Activated CD4-positive, alpha-beta T cell treated with anti-CD3 and anti-CD28 coated beads, Interleukin-10, Interleukin-2, amounts not matched to agents 100 ng/mL and 50 ng/mL, durations not matched to agents 16 hours and 8 hours (primary cell): ENCODE measurements at regions not wholly inside any gene's neighbourhood (a gene's known extent, or its start where the extent isn't known, plus 50 kb on each side); places are given as distances from the start of the nearest gene placed in this dataset.

Source experiments
- DNase-seq: peaks from one replicate; pipeline ENCODE4 v3.0.0-alpha.2; 2020

DNA sequence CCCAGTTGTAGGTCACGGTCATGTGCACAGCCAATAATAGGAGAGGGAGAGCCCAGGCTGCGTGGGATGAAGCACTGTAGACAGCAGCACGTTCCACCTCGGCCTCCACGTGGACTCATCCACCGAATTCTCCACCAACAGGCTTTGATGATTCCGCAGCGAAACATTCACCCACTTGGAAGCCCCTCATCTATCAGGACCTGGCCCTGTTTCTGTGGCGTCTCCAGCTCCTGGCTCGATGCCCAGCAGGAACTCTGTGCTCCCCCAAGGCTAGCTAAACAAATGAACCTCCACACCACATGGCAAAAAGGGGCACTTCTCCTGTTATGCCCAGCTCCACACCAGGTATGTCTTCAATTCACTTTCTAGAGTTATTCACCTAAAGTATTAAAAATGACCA lies 237.9 kb upstream of the PDE10A start:
- no peak for DNase-seq

DNA sequence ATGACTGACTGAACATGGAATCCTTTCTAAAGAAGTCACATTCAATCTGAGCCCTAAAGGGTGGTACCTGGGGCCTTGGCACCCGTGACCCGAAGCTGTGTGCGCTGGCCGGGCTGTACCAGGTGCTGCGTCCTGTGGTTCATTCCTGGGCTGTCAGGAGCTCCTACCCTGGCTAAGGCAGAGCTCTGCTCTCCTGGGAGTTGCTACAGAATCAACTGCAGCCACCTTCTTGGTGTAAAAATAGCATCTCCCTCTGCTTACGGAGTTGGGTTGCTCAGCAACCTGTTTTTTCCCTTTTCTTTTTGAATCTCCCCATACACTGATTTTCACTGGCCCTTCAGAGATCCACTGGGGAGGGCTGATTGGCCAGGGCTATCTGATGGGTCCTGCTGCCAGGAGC lies 236.6 kb upstream of the PDE10A start:
- no peak for DNase-seq

DNA sequence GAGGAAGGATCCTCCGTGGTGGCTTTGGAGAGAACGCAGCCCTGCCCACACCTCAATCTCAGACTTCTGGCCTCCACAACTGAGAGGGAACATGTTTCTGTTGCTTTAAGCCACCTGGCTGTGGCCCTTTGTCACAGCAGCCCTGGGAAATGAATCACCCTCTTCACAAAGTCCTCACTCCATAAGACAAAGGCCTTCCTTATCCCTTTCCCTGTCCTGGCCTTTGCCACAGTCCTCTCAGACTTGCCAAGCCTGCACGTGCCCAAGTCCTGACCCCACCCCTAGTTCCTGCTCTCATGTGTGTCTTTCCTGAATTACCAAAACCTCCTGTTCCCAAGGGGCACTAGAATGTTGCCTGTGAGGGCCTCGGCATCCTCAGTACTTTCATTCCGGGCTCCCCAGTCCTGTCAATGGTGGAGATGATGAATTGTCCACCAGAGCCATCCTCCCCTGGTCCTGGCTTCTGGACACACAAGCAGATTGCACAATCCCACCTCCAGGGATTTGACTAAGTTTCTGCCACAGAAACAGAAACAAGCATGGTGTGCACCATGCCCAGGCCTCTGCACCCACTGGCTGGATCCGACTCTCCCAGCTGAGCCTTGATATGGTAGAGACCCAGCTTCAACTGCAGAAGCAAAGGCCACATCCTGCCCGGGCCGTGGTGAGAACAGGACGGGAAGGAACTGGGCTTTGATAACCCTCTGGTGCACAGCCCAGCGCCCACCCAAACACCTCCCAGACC lies 232.6 kb upstream of the PDE10A start:
- no peak for DNase-seq

DNA sequence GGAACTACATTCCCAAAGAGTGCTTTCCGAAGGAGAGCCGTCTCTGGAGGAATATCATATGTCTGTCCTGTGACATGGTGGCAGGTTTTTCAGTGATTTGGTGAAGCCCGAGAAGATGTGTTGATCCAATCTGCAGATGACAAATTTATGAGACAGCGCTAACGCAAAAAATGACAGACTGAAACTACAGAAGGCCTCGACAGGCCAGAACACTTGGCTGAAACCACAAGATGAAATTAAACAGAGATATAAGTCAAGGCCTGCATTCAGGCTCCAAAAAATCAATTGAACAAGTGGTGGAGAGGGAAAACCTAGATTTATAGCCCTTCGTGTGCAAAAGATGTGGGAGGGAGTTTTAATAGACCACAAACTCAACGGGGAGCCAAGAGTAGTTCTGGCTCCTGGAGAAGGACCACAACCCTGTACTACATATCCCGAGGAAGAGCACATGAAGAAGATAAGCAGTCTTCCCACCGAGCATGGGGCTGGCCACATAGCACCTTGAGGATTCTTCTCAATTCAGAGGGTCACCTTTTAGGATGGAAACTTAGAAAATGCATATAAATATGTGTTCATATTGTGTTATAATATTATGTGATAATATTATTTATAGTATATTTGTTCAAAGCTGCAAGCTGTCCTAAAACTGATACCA lies 231.3 kb upstream of the PDE10A start:
- DNase-seq, result no peak

DNA sequence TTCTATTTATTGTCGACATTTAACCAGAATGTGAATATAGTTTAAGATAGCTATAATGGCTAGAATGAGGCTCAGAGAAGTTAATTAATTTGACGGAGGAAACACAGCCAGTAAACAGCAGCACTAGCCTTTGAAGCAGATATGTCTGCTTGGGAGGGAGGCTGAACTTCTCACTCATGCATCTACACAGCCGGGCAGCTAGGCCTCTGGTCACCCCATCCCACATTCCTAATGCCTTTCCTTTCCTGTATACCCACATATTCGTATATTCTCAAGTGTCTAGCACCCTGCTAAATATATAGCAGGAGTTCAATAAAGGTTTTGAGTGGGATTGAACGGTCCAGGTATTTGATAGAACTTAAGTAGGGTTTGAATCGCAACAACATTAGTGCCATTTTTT lies 230.4 kb upstream of the PDE10A start:
- DNase-seq, result no peak

DNA sequence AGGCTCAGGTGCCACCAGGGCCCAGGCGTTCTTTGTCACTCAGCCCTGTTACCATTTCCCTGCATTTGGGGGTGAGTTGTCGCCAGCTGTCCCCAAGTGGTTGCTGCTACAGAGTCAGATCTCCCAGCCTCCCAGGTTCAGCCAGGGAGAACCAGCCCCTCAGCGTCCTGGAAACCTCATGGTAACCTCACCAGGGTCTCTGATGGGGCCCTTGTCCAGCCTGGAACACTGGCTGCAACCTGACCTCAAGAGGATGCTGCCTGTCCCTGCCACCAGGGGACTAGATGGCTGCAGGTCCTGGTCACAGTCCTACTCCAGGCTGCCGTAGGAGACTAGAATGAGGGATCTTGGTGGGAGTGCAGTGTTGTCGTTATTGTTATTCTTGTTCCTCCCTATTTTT lies 228.3 kb upstream of the PDE10A start:
- no peak for DNase-seq

DNA sequence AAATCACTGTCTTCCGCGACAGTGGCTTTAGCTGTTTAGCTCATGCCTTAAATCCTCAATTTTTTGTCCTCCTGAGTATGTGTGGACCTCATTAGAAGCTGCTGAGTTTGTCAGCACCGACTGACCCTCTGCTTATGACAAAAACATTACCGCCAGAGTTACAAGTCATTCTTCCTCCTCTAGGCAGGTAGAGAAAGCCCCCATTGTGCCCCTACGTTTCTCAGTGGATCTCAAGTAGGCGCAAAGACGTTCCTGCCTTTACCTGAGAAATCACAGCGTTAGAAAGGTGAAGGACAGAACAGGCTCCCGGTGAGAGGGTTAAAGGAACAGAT lies 227.3 kb upstream of the PDE10A start:
- no peak for DNase-seq

DNA sequence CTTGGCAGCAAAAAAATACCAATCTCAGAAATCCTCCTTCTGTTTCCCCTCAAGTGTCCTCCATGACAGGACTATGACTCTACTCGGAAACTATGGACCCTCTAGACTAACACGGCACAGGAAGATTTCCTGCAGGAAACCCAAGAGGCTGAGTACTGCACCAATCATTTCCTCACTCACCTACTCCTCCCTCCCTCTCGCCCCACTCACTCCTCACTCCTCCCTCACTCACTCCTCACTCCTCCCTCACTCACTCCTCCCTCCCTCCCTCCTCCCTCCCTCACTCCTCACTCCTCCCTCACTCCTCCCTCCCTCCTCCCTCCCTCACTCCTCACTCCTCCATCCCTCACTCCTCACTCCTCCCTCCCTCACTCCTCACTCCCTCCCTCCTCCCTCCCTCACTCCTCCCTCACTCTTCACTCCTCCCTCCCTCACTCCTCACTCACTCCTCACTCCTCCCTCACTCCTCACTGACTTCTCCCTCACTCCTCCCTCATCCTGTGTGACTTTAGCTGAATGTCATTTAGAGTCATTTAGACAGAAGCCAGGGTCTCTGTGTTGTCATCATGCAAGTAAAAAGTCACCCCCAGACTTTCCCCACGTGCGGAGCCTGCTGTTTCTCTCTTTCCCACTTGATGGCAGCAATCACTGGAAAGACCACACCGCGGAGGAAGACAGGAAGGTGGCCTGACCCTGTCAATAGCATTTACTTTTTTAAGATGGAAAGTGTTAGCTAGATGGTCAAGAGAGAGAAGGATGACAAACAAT lies 226.8 kb upstream of the PDE10A start:
- DNase-seq, result peak; percentile 8

DNA sequence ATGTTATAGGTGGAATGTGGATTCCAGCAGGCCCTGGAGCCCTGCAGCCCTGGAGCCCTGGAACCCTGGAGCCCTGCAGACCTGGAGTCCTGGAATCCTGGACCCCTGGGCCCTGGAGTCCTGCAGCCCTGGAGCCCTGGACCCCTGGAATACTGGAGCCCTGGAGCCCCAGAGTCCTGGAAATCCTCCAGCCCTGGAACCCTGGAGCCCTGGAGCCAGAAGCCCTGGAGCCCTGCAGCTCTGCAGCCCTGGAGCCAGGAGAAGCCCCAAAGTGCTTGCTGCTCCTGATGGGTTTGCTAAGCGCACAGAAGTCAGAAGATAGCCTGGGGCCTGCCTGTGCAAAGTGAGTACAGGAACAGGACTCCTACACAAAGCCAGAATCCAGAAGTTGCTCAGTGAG lies 223.1 kb upstream of the PDE10A start:
- no peak for DNase-seq

DNA sequence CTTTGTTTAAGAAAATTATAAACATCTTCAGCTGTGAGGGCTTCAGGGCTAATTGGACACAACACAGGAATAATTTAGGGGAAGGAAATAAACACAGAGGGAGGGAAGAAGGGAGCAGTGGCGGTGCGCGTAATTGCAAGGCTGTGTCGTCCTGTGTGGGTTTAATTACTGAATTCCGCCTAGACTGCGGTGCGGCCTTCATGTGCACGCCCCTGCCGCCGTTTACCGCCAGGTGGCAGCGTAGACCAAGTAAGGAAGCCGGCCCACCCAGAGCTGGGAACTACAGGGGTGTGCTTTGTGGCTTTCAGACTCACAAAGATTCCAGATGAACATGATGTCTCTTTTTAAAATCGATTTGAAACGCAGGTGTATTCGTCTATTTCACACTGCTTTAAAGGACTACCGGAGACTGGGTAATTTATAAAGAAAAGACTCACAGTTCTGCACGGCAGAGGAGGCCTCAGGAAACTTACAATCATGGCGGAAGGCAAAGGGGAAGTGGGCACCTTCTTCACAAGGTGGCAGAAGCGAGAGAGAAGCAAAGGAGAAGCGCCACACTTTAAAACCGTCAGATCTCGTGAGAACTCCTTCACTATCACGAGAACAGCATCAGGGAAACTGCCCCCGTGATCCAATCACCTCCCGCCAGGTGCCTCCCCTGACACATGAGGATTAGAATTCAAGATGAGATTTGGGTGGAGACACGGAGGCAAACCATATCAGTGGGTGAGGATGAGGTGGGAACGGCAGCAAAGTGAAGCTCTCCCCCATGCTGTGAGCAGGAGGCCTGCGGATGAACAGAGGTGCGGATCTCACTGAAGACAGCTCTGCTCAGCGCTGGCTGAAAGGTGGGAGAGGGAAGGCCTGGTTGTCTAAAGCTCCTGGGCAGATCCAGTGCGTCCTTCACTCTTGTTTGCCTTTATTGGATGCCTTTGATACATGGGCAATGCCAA lies 222.0 kb upstream of the PDE10A start:
- DNase-seq, result peak; percentile 72

DNA sequence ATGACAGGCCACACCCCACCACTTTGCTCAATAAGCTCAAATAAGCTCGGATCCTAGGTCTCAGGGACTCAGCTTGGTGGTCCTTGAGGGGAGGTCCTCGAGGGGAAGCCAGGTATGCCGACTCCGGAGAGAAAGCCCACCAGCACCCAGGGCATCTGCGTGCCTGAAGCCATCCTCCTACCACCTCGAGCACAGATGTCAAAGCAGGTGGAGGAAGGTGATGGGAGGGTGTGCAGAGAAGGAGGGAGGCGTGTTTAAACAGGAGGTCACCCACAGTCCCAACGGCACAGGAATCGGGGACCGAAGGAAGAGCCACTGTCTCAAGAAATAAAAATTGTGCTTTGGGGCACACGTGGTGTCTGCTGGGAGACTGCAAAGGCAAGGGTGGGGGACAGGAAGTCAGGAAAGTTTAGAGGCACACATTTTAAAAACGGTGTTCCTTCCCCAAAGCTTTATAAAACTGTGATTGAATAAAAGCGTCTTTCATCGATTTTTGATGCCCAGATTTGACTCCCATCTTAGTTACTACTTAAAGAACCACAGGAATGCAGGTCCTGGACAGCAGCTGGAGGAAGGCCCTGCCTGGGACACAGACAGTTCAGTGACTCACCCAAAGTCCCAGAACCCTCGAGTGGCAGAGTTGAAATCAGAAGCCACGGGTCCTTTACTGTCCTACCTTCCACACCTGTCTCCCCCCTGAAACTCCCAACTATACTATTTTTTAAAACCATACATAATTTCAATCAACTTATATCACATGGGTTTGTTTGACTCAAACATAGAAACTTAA lies 221.0 kb upstream of the PDE10A start:
- no peak for DNase-seq

DNA sequence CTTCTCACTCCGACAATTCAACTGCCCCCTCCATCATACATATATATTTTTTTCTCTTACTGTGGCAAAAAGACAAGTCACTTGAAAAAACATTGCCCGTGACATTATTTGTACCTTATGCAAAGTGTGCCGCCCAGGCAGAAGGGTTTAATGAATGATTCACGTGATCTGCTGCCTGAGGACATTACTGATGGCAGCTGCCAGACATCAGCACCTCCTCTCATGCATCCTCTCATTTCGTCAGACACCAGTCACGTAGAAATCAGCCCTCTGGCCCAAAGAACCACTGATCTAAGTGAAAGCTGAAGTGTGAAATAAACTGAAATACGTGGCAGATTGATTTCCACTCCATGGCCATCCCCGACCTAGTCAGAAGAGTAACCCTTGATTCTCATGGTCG lies 218.8 kb upstream of the PDE10A start:
- no peak for DNase-seq

DNA sequence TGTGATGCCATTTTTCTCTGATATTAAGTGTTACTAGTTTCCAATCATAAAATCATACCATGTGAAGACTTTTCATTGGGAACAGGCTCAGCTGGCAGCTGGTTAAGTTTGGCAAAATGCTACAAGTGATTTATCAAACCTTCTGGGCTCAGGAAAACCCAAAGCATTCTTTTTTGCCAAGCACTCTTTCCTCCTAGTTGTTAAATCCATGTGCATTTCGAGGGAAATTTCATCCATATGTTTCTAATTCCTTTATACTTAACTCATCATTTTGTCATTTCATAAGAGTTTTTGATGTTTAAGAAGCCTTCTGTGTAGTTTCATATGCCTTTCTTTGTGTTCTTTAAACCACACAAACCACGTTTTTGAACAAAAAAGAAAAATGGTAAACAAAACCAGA lies 217.6 kb upstream of the PDE10A start:
- DNase-seq, result no peak

DNA sequence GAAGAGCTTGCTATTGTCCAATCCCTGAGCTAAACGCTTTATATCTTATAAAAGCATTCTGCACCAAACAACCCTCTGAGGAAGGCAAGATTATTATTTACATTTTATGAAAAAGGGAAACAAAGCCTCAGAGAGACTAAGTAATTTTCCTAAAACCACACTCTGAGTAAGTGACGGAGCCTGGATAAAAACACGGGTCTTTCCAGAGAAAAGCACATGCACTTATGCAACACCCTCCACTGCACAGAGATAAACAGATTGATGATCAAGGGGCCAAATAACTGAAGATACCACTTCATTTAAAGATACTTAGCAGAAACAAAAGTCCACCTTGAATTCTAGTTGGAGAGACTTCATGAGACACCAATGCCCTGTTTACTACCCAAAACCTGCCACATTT lies 214.7 kb upstream of the PDE10A start:
- DNase-seq, result no peak

DNA sequence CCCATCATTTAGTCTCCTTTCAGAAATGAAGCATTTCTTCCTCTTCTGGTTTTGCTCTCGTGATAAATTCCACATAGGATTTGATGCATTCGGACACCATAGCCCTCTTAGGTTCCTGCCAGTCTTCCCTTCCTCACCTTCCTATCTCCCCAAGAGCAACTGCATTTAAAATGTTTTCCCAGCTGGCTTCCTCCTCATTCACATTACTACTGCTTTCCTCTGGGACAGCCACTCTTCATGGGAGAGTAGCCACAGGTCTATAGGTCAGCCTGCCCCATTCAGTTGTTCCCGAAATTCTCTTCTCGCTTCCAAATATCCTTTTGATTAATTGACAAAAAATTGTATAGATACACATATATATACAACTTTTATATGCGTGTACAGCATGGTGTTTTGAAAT lies 214.2 kb upstream of the PDE10A start:
- no peak for DNase-seq

DNA sequence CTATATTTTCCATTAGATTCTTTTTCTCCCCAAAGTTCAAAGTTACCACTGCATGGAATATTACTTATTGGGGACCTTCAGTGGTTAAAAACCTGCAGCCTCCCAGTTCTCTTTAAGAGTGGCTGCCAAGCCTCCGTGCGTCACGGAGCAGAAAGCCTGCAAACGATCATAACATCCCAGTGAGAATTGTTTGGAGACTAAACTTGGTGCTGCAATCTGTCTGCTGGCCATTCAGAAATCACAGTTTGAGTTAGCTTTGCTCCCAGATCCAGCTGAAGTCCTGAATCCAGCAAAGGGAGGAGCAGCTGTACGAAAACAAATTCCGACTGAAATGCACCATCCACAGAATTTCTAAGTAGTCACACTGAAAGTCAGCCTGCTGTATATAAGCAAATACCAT lies 213.5 kb upstream of the PDE10A start:
- DNase-seq, result no peak

DNA sequence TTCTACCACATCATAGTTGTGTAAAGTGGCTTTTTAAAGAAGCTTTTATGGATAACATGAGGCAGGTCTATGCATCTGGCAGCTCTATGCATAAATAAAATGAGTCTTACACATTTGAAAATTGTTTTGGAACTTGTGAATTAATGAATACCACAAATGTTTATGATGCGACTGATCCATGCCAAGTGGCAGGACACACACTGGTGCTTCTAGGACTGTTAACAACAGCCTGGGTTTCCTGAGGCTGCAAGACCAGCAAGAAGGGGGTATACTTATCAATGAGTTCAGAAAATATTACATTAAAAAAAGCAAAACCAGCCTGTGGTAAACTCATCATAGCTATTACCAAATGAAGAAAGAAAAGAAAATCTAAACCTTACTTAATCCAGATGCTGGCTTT lies 212.9 kb upstream of the PDE10A start:
- DNase-seq, result no peak

DNA sequence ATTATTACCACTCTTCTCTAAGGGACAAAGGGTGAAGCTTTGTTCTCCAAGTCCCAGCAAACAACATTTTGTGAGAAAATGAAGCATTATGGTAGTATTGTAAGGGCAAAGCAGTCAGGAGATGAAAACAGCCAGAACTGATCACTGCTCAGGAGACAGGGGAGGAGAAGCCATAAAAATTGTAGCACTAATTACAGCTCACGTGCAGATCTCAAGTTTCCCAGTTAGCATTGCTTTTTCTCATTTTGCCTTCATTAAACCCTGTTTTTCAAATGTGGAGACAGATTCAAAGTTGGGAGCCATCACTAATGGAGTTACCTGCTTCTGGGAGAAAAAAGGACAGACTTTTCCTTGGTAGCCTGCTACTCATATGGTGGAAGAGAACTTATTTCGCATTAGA lies 210.9 kb upstream of the PDE10A start:
- no peak for DNase-seq

DNA sequence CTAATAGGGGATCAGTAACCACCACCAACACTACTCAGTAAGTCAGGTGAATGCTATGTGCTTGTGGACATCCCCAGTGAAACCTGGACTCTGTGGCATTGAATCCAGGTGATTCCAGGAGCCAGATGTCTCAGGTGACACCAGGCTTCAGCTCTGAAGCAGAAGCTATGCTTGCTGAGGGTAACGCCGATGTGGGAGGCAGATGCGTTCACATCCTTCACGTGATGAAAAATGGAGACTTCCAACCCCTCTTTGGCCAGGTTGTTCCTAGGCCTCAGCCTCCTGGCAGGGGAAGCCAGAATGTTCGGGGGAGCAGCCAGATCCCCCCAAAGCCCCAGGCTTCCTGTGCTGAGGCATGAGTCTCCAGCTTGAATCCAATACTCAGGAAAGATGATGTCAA lies 209.8 kb upstream of the PDE10A start:
- DNase-seq, result no peak

DNA sequence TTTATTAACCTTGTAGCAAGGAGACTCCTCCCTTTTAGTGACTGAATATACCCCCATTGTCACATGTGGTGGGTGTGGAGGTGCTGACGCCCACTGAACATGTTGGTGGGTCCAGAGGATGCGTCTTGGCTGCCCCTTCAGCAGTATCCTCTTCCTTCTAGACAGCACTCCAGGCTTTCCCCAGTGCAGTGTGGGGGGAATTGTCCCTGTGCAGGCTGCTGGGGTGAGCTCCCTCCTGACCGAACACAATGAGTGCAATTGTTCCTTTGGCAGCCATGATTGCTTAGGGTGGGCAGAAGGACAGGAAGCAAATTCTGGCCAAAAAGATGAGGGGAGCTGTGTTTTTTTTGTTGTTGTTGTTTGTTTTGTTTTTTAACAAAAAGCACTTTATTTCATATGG lies 209.3 kb upstream of the PDE10A start:
- DNase-seq, result no peak

DNA sequence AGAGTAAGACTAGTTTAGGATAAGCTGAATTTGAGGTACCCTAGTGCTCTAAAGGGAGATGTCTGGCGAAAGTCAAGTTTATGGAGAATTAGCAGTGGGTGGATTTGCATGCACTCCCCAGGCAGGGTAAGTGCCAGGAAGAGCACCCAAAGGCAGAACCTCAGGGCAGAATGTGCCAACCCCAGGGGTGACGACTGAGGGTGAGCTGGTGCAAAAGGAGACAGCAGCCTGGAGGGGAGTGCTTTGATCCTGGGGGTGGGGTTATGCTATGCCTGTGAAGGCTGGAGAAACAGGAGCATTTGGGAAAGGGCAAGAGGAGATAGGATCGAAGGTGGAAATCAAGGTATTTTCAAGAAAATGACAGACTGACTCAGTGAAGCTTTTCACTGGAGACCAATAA lies 208.5 kb upstream of the PDE10A start:
- no peak for DNase-seq

DNA sequence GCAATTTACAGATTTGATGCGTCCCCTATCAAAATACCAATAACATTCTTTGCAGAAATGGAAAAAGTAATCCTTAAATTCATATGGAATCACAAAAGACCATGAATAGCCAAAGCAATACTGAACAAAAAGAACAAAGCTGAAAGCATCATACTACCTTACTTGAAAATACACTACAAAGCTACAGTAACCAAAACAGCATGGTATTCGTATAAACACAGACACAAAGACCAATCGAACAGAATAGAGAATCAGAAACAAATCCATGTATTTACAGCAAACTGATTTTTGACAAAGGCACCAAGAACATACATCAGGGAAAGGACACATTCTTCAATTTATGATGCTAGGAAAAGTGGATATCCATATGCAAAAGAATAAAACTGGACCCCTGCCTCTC lies 206.5 kb upstream of the PDE10A start:
- DNase-seq, result no peak
